GM12878 (cell line): ENCODE measurements at regions not wholly inside any gene's neighbourhood (a gene's known extent, or its start where the extent isn't known, plus 50 kb on each side); places are given as distances from the start of the nearest gene placed in this dataset.

Source experiments
- CBFB ChIP-seq: IDR thresholded peaks from 2 replicates; pipeline ENCODE4 v1.6.1; 2016; ENCODE audit warnings: antibody characterized with exemption, low read depth
- CBX5 ChIP-seq: sonication (generic); IDR thresholded peaks from 2 replicates; pipeline ENCODE4 v1.6.1; 2016; ENCODE audit warnings: low read depth, moderate library complexity, mild to moderate bottlenecking, inconsistent platforms
- ETV6 ChIP-seq, 2 experiments: fragments of 450-650 bp in 1 of 2; IDR thresholded peaks in 1 of 2; conservative IDR thresholded peaks in 1 of 2; 2 replicates each; pipeline ENCODE4 v1.6.1; 2014; ENCODE audit warnings: antibody characterized with exemption in 1 of 2, borderline replicate concordance in 1 of 2, low read depth in 1 of 2, mild to moderate bottlenecking in 1 of 2, moderate library complexity in 1 of 2
- GABPA ChIP-seq: IDR thresholded peaks from 2 replicates; pipeline ENCODE4 v1.6.1; 2014; ENCODE audit warnings: antibody characterized with exemption, low read depth, mild to moderate bottlenecking, inconsistent platforms
- HDAC6 ChIP-seq: fragments of 200-600 bp; sonication (generic); IDR thresholded peaks from one replicate; pipeline ENCODE4 v1.8.0; 2017; ENCODE audit warnings: antibody characterized with exemption; ENCODE audit not compliant: unreplicated experiment
- TF ChIP-seq, protein P1 (sequence below): fragments of 150-350 bp; IDR thresholded peaks from 2 replicates; pipeline ENCODE4 v1.6.1; 2016; ENCODE audit warnings: low read depth, low read length
- TF ChIP-seq, protein P2 (sequence below): IDR thresholded peaks from 2 replicates; pipeline ENCODE4 v1.6.1; 2012; ENCODE audit warnings: mild to moderate bottlenecking, low read depth, low read length
- TF ChIP-seq, protein P3 (sequence below): fragments of 450-650 bp; formaldehyde crosslinking; IDR thresholded peaks from 2 replicates; pipeline ENCODE4 v1.4.0; 2020; ENCODE audit warnings: mild to moderate bottlenecking, moderate library complexity

DNA sequence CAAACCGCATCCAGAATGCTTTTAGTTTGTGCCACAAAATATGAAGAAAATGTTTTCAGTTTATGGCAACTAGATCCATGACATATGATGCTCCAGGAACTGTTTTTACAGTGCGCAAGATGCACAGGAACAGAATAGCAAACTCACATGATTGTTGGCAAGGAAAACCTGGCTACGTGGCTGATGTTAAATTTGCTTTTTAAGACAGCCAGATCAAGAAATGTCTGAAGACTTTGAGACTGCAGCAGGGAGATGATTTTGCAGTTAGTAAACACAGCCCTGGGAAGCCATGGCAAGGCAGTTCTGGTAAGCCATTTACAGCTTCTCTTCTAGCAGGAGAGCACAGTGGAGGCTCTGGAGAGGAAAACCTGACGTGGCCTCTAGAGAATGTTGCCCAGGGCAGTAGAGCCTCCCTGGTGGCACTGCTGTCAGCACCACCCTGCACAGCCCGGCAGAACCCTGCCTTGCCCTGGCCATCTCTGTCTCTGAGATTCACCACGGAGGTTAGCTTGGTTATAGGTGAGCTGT lies 69.8 kb upstream of the TNRC6B start (continued):
- TF ChIP-seq, protein P1, sequence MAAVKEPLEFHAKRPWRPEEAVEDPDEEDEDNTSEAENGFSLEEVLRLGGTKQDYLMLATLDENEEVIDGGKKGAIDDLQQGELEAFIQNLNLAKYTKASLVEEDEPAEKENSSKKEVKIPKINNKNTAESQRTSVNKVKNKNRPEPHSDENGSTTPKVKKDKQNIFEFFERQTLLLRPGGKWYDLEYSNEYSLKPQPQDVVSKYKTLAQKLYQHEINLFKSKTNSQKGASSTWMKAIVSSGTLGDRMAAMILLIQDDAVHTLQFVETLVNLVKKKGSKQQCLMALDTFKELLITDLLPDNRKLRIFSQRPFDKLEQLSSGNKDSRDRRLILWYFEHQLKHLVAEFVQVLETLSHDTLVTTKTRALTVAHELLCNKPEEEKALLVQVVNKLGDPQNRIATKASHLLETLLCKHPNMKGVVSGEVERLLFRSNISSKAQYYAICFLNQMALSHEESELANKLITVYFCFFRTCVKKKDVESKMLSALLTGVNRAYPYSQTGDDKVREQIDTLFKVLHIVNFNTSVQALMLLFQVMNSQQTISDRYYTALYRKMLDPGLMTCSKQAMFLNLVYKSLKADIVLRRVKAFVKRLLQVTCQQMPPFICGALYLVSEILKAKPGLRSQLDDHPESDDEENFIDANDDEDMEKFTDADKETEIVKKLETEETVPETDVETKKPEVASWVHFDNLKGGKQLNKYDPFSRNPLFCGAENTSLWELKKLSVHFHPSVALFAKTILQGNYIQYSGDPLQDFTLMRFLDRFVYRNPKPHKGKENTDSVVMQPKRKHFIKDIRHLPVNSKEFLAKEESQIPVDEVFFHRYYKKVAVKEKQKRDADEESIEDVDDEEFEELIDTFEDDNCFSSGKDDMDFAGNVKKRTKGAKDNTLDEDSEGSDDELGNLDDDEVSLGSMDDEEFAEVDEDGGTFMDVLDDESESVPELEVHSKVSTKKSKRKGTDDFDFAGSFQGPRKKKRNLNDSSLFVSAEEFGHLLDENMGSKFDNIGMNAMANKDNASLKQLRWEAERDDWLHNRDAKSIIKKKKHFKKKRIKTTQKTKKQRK: no peak
- TF ChIP-seq CBX5: no peak
- no peak for TF ChIP-seq ETV6 (conservative IDR thresholded peaks at IDR 0.05 in 1 of 2, IDR thresholded peaks at IDR 0.05 in 1 of 2; ENCODE audit: borderline replicate concordance in 1 of 2, low read depth in 1 of 2)
- TF ChIP-seq GABPA: no peak
- TF ChIP-seq, protein P2, sequence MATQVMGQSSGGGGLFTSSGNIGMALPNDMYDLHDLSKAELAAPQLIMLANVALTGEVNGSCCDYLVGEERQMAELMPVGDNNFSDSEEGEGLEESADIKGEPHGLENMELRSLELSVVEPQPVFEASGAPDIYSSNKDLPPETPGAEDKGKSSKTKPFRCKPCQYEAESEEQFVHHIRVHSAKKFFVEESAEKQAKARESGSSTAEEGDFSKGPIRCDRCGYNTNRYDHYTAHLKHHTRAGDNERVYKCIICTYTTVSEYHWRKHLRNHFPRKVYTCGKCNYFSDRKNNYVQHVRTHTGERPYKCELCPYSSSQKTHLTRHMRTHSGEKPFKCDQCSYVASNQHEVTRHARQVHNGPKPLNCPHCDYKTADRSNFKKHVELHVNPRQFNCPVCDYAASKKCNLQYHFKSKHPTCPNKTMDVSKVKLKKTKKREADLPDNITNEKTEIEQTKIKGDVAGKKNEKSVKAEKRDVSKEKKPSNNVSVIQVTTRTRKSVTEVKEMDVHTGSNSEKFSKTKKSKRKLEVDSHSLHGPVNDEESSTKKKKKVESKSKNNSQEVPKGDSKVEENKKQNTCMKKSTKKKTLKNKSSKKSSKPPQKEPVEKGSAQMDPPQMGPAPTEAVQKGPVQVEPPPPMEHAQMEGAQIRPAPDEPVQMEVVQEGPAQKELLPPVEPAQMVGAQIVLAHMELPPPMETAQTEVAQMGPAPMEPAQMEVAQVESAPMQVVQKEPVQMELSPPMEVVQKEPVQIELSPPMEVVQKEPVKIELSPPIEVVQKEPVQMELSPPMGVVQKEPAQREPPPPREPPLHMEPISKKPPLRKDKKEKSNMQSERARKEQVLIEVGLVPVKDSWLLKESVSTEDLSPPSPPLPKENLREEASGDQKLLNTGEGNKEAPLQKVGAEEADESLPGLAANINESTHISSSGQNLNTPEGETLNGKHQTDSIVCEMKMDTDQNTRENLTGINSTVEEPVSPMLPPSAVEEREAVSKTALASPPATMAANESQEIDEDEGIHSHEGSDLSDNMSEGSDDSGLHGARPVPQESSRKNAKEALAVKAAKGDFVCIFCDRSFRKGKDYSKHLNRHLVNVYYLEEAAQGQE: no peak
- TF ChIP-seq CBFB: no peak
- TF ChIP-seq HDAC6: no peak
- TF ChIP-seq, protein P3, sequence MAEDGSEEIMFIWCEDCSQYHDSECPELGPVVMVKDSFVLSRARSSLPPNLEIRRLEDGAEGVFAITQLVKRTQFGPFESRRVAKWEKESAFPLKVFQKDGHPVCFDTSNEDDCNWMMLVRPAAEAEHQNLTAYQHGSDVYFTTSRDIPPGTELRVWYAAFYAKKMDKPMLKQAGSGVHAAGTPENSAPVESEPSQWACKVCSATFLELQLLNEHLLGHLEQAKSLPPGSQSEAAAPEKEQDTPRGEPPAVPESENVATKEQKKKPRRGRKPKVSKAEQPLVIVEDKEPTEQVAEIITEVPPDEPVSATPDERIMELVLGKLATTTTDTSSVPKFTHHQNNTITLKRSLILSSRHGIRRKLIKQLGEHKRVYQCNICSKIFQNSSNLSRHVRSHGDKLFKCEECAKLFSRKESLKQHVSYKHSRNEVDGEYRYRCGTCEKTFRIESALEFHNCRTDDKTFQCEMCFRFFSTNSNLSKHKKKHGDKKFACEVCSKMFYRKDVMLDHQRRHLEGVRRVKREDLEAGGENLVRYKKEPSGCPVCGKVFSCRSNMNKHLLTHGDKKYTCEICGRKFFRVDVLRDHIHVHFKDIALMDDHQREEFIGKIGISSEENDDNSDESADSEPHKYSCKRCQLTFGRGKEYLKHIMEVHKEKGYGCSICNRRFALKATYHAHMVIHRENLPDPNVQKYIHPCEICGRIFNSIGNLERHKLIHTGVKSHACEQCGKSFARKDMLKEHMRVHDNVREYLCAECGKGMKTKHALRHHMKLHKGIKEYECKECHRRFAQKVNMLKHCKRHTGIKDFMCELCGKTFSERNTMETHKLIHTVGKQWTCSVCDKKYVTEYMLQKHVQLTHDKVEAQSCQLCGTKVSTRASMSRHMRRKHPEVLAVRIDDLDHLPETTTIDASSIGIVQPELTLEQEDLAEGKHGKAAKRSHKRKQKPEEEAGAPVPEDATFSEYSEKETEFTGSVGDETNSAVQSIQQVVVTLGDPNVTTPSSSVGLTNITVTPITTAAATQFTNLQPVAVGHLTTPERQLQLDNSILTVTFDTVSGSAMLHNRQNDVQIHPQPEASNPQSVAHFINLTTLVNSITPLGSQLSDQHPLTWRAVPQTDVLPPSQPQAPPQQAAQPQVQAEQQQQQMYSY (CRISPR knock-in tag): no peak
